DOHH2 (cell line): ENCODE measurements at regions not wholly inside any gene's neighbourhood (a gene's known extent, or its start where the extent isn't known, plus 50 kb on each side); places are given as distances from the start of the nearest gene placed in this dataset.
"Not testable (repeated sequence)": the region's sequence is repeated elsewhere in the genome, so short reads cannot be mapped to it uniquely, and the experiment has no call there.

Experiments used
- H3F3A ChIP-seq: fragments of 200-600 bp; sonication (generic), shearing (Covaris generic); 2 replicates; pipeline ENCODE4 v1.6.0; 2016; ENCODE audit warnings: antibody characterized with exemption, mild to moderate bottlenecking; ENCODE audit not compliant: control insufficient read depth, insufficient read depth
- H3K27ac ChIP-seq: fragments of 200-600 bp; sonication (generic); 2 replicates; pipeline ENCODE4 v1.5.1; 2014; ENCODE audit warnings: low read depth, mild to moderate bottlenecking, low read length, moderate library complexity
- H3K27me3 ChIP-seq: fragments of 200-600 bp; sonication (generic); 2 replicates; pipeline ENCODE4 v1.6.1; 2014; ENCODE audit warnings: mild to moderate bottlenecking, low read length, mixed read lengths; ENCODE audit not compliant: control insufficient read depth
- H3K36me3 ChIP-seq: fragments of 200-600 bp; sonication (generic); 2 replicates; pipeline ENCODE4 v1.6.1; 2014; ENCODE audit warnings: mild to moderate bottlenecking, low read length, moderate library complexity, mixed read lengths; ENCODE audit not compliant: control insufficient read depth
- H3K4me1 ChIP-seq: fragments of 200-600 bp; sonication (generic); 2 replicates; pipeline ENCODE4 v1.6.1; 2014; ENCODE audit warnings: mild to moderate bottlenecking, low read length, mixed read lengths; ENCODE audit not compliant: control insufficient read depth
- H3K4me2 ChIP-seq: fragments of 200-600 bp; sonication (generic); 2 replicates; pipeline ENCODE4 v1.6.0; 2014; ENCODE audit warnings: mild to moderate bottlenecking, low read length, moderate library complexity
- H3K4me3 ChIP-seq: fragments of 200-600 bp; sonication (generic); 2 replicates; pipeline ENCODE4 v1.5.1; 2014; ENCODE audit warnings: mild to moderate bottlenecking, low read length, mixed read lengths
- H3K79me2 ChIP-seq: fragments of 200-600 bp; sonication (generic); 2 replicates; pipeline ENCODE4 v1.6.1; 2014; ENCODE audit warnings: mild to moderate bottlenecking, low read length, mixed read lengths; ENCODE audit not compliant: control insufficient read depth
- H3K9me2 ChIP-seq: fragments of 200-600 bp; sonication (generic); replicated peaks from 2 replicates; pipeline ENCODE4 v1.6.1; 2014; ENCODE audit warnings: mild to moderate bottlenecking, low read length, mixed read lengths; ENCODE audit not compliant: control insufficient read depth
- H3K9me3 ChIP-seq: fragments of 200-600 bp; sonication (generic); 2 replicates; pipeline ENCODE4 v1.6.1; 2014; ENCODE audit warnings: antibody characterized with exemption, low read length, mixed read lengths; ENCODE audit not compliant: control insufficient read depth, insufficient read depth
- H4K20me1 ChIP-seq: fragments of 200-600 bp; sonication (generic); 2 replicates; pipeline ENCODE4 v1.6.0; 2014; ENCODE audit warnings: low read depth, mild to moderate bottlenecking, antibody characterized with exemption, low read length, moderate library complexity; ENCODE audit not compliant: control insufficient read depth, insufficient read depth
- CTCF ChIP-seq: fragments of 200-600 bp; sonication (generic); IDR thresholded peaks from one replicate; pipeline ENCODE4 v1.5.1; 2014; ENCODE audit warnings: antibody characterized with exemption, mild to moderate bottlenecking, low read depth, low read length; ENCODE audit not compliant: poor library complexity, severe bottlenecking
- EZH2phosphoT487 ChIP-seq: fragments of 200-600 bp; sonication (generic); IDR thresholded peaks from 2 replicates; pipeline ENCODE4 v1.6.1; 2017; ENCODE audit warnings: borderline replicate concordance, mild to moderate bottlenecking, antibody characterized with exemption, low read length, moderate library complexity, mixed read lengths

GRCh38 chr11:16577490-16577889 lies 161.0 kb upstream of the C11orf58 start:
- Histone ChIP-seq H3K4me1 (no peaks in the 10 kb centered on the region), H3F3A (no peaks in the 10 kb centered on the region), H3K79me2 (no peaks in the 10 kb centered on the region), H3K9me3 (no peaks in the 10 kb centered on the region), H3K9me2 (no peaks in the 10 kb centered on the region), H3K4me3 (no peak overlapping the region), H3K36me3 (no peaks in the 10 kb centered on the region), H4K20me1 (no peaks in the 10 kb centered on the region), H3K4me2 (no peak overlapping the region), H3K27me3 (no peaks in the 10 kb centered on the region), H3K27ac (no peak overlapping the region)
- TF ChIP-seq EZH2phosphoT487, result no peak
- no peak for TF ChIP-seq CTCF

- H3K4me1 ChIP-seq, H3K27me3 ChIP-seq, H4K20me1 ChIP-seq, H3F3A ChIP-seq, H3K4me2 ChIP-seq, H3K27ac ChIP-seq, H3K79me2 ChIP-seq, H3K9me3 ChIP-seq, H3K9me2 ChIP-seq, H3K36me3 ChIP-seq, H3K4me3 ChIP-seq: not testable (repeated sequence)
These were observed 163.6 kb upstream of the C11orf58 start for GRCh38 chr11:16574889-16575288.

GRCh38 chr11:16572945-16573344 lies 165.5 kb upstream of the C11orf58 start:
- Histone ChIP-seq H3F3A (no peaks in the 10 kb centered on the region), H3K79me2 (no peaks in the 10 kb centered on the region), H3K4me3 (no peak overlapping the region), H4K20me1 (no peaks in the 10 kb centered on the region), H3K9me3 (no peaks in the 10 kb centered on the region), H3K36me3 (no peaks in the 10 kb centered on the region), H3K27me3 (no peaks in the 10 kb centered on the region), H3K4me2 (no peak overlapping the region), H3K4me1 (no peaks in the 10 kb centered on the region), H3K27ac (no peak overlapping the region), H3K9me2 (no peaks in the 10 kb centered on the region)
- TF ChIP-seq CTCF (no peak), EZH2phosphoT487 (no peak)

- no peak for TF ChIP-seq CTCF
- no peak for TF ChIP-seq EZH2phosphoT487
These were observed 177.3 kb upstream of the C11orf58 start for GRCh38 chr11:16561150-16561549.

More at GRCh38 chr11:16561150-16561549, 177.3 kb upstream of the C11orf58 start:
- Histone ChIP-seq H3K9me3 (no peaks in the 10 kb centered on the region), H3K79me2 (no peaks in the 10 kb centered on the region), H3K27ac (no peak overlapping the region), H3K9me2 (no peaks in the 10 kb centered on the region), H3K4me3 (no peak overlapping the region), H3K27me3 (no peaks in the 10 kb centered on the region), H3F3A (no peaks in the 10 kb centered on the region), H4K20me1 (no peaks in the 10 kb centered on the region), H3K36me3 (no peaks in the 10 kb centered on the region), H3K4me2 (no peak overlapping the region), H3K4me1 (no peaks in the 10 kb centered on the region)
